ENCODE measurements at regions not wholly inside any gene's neighbourhood (a gene's known extent, or its start where the extent isn't known, plus 50 kb on each side); places are given as distances from the start of the nearest gene placed in this dataset.

GRCh38 chr2:117195381-117195780, 619.1 kb upstream of the DDX18 start:
- TF ChIP-seq CTCF (IDR thresholded peaks at IDR 0.05; ENCODE audit: unreplicated experiment): no peak
- H3K36me3 Mint-ChIP-seq (ENCODE audit: insufficient read depth, unreplicated experiment): no peaks in the 10 kb centered on the region
- peaks cover 3% of the 10 kb centered on the region for H3K9me3 Mint-ChIP-seq (ENCODE audit: unreplicated experiment)
- DNase-seq (ENCODE audit: unreplicated experiment): no peak
- no TSS peak for BruUV-seq (replicated peaks)
- no peaks in the 10 kb centered on the region for H3K4me1 Mint-ChIP-seq (ENCODE audit: insufficient read depth, unreplicated experiment)
- ChIA-PET POLR2A (interaction anchor here (0.7 kb wide), 1 partner anchor 290 kb away, joined by 3 read pairs; no protein-coding TSS in a partner anchor), CTCF (interaction anchor here (0.6 kb wide), 1 partner anchor 127 kb away, joined by 3 read pairs; no protein-coding TSS in a partner anchor)
- no peaks in the 10 kb centered on the region for H3K27me3 Mint-ChIP-seq (ENCODE audit: insufficient read depth, unreplicated experiment)
- no peak overlapping the region for H3K27ac Mint-ChIP-seq (ENCODE audit: low read depth, unreplicated experiment)
- no peak overlapping the region for H3K4me3 Mint-ChIP-seq (ENCODE audit: unreplicated experiment)
- intact Hi-C loops (cut with micrococcal nuclease): no loop called here

DNA sequence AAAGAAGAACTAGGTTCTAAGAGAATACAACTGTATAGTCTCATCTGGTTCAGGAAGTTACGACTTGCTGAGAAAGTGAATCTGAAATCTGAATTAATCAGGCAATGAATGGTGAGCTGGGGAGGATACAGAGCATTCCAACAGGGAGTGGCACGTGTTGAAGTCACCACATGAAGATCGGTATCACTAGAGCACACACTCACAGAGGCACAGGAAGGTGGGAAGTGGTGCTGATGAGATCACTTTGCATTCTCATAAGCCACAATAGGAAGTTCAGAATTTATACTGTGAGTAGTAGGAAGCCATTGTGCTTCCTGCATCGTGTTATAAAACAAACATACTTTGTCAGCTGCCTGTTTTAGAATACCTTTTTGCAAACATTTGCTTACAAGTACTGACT, 615.0 kb upstream of the DDX18 start:
- no peak overlapping the region for H3K4me3 Mint-ChIP-seq (ENCODE audit: unreplicated experiment)
- TF ChIP-seq CTCF (IDR thresholded peaks at IDR 0.05; ENCODE audit: unreplicated experiment): no peak
- ChIA-PET POLR2A (no interaction called here), CTCF (interaction anchor here (0.5 kb wide), 1 partner anchor 10 kb away, joined by 3 read pairs; no protein-coding TSS in a partner anchor)
- peaks cover 6% of the 10 kb centered on the region for H3K36me3 Mint-ChIP-seq (ENCODE audit: insufficient read depth, unreplicated experiment)
- no TSS peak for BruUV-seq (replicated peaks)
- H3K9me3 Mint-ChIP-seq (ENCODE audit: unreplicated experiment): peaks cover 26% of the 10 kb centered on the region
- H3K4me1 Mint-ChIP-seq (ENCODE audit: insufficient read depth, unreplicated experiment): no peaks in the 10 kb centered on the region
- no peaks in the 10 kb centered on the region for H3K27me3 Mint-ChIP-seq (ENCODE audit: insufficient read depth, unreplicated experiment)
- H3K27ac Mint-ChIP-seq (ENCODE audit: low read depth, unreplicated experiment): no peak overlapping the region
- no peak for DNase-seq (ENCODE audit: unreplicated experiment)
- intact Hi-C loops (cut with micrococcal nuclease): no loop called here

DNA sequence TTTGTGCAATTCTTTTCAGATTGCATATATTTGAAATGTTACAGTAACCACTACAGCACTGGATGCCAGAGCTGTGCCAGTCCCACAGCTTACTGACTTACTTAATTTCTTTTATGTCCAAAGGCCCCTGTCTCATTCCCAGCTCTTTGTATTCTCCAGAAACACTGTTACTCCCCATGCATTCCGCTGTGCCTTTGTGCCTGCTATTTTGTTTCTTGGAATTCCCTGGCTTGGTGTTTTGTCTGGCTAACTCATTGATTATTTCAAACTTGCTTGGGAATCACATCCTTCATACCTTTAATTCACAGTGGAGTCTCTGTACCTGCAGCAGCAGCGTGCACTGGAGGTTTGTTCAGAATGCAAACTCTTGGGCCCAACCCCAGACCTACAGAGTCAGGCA, 601.9 kb upstream of the DDX18 start:
- CTCF ChIA-PET: no interaction called here
- POLR2A ChIA-PET: no interaction called here
- H3K36me3 Mint-ChIP-seq (ENCODE audit: insufficient read depth, unreplicated experiment): no peaks in the 10 kb centered on the region
- H3K27ac Mint-ChIP-seq (ENCODE audit: low read depth, unreplicated experiment): no peak overlapping the region
- H3K27me3 Mint-ChIP-seq (ENCODE audit: insufficient read depth, unreplicated experiment): no peaks in the 10 kb centered on the region
- no peak for TF ChIP-seq CTCF (IDR thresholded peaks at IDR 0.05; ENCODE audit: unreplicated experiment)
- intact Hi-C loops (cut with micrococcal nuclease): no loop called here
- H3K4me1 Mint-ChIP-seq (ENCODE audit: insufficient read depth, unreplicated experiment): no peaks in the 10 kb centered on the region
- no TSS peak for BruUV-seq (replicated peaks)
- H3K4me3 Mint-ChIP-seq (ENCODE audit: unreplicated experiment): no peak overlapping the region
- DNase-seq (ENCODE audit: unreplicated experiment): no peak
- H3K9me3 Mint-ChIP-seq (ENCODE audit: unreplicated experiment): peaks cover 7% of the 10 kb centered on the region

- H3K9me3 Mint-ChIP-seq (ENCODE audit: unreplicated experiment): peaks cover 7% of the 10 kb centered on the region
These were observed 597.3 kb upstream of the DDX18 start for GRCh38 chr2:117217145-117217544.

More at GRCh38 chr2:117217145-117217544, 597.3 kb upstream of the DDX18 start:
- H3K4me1 Mint-ChIP-seq (ENCODE audit: insufficient read depth, unreplicated experiment): no peaks in the 10 kb centered on the region
- no peak overlapping the region for H3K4me3 Mint-ChIP-seq (ENCODE audit: unreplicated experiment)
- ChIA-PET POLR2A (no interaction called here), CTCF (interaction anchor here (0.6 to 0.7 kb wide), 2 partner anchors 9 to 325 kb away, joined by 3 read pairs; no protein-coding TSS in a partner anchor)
- no peak for DNase-seq (ENCODE audit: unreplicated experiment)
- no peaks in the 10 kb centered on the region for H3K36me3 Mint-ChIP-seq (ENCODE audit: insufficient read depth, unreplicated experiment)
- no TSS peak for BruUV-seq (replicated peaks)
- H3K27me3 Mint-ChIP-seq (ENCODE audit: insufficient read depth, unreplicated experiment): no peaks in the 10 kb centered on the region
- no peak overlapping the region for H3K27ac Mint-ChIP-seq (ENCODE audit: low read depth, unreplicated experiment)
- no peak for TF ChIP-seq CTCF (IDR thresholded peaks at IDR 0.05; ENCODE audit: unreplicated experiment)
- intact Hi-C loops (cut with micrococcal nuclease): no loop called here
